ENCODE measurements at regions not wholly inside any gene's neighbourhood (a gene's known extent, or its start where the extent isn't known, plus 50 kb on each side); places are given as distances from the start of the nearest gene placed in this dataset.

DNA sequence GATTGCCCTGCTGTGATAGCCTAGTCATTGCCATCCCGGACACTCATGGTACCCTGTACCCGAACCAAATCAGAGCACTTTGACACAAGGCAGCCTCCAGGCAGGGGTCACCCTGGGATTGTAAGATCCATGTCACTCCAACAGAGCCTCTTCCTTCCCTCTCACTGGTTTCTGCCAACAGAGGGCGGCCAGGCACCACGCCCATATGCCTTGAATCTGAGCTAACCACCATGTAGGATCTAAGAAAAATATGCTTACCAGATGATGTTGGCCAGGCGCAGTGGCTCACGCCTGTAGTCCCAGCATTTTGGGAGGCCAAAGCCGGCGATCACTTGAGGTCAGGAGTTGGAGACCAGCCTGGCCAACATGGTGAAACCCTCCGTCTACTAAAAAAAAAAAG is 389.2 kb upstream of the KLF6 start:
- no peak for TF ChIP-seq EZH2 (IDR thresholded peaks at IDR 0.05; ENCODE audit: low read length, unreplicated experiment)
- TF ChIP-seq, protein P1, sequence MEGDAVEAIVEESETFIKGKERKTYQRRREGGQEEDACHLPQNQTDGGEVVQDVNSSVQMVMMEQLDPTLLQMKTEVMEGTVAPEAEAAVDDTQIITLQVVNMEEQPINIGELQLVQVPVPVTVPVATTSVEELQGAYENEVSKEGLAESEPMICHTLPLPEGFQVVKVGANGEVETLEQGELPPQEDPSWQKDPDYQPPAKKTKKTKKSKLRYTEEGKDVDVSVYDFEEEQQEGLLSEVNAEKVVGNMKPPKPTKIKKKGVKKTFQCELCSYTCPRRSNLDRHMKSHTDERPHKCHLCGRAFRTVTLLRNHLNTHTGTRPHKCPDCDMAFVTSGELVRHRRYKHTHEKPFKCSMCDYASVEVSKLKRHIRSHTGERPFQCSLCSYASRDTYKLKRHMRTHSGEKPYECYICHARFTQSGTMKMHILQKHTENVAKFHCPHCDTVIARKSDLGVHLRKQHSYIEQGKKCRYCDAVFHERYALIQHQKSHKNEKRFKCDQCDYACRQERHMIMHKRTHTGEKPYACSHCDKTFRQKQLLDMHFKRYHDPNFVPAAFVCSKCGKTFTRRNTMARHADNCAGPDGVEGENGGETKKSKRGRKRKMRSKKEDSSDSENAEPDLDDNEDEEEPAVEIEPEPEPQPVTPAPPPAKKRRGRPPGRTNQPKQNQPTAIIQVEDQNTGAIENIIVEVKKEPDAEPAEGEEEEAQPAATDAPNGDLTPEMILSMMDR (conservative IDR thresholded peaks at IDR 0.05; ENCODE audit: low read depth, low read length): peak; percentile 40; the same call in 1 of the 2 replicates
- H3K4me1 ChIP-seq (ENCODE audit: insufficient read depth, low read length): no peaks in the 10 kb centered on the region
- H3K27ac ChIP-seq (ENCODE audit: low read length): no peak overlapping the region
- no peaks in the 10 kb centered on the region for H3K27me3 ChIP-seq (ENCODE audit: low read length)
- no peak overlapping the region for H3K4me3 ChIP-seq (ENCODE audit: low read length)
- BruUV-seq (replicated peaks): no TSS peak
- H3K9ac ChIP-seq (ENCODE audit: low read length): no peak overlapping the region
- no peaks in the 10 kb centered on the region for H3K36me3 ChIP-seq (ENCODE audit: low read depth, low read length)
- H4K20me1 ChIP-seq (ENCODE audit: low read length): no peaks in the 10 kb centered on the region
- ChIA-PET POLR2A (ENCODE audit: unreplicated experiment) (no interaction called here), CTCF (no interaction called here)
- no peaks in the 10 kb centered on the region for H3K9me2 ChIP-seq (replicated peaks; ENCODE audit: low read length)
- no peaks in the 10 kb centered on the region for H3K9me3 ChIP-seq (ENCODE audit: low read length)
- H3K4me2 ChIP-seq (ENCODE audit: low read length): no peak overlapping the region
- H2AFZ ChIP-seq (ENCODE audit: low read length): no peak overlapping the region
- H3F3A ChIP-seq (ENCODE audit: low read length, unreplicated experiment): no peaks in the 10 kb centered on the region
- ATAC-seq: peak; percentile 42; the same call in 1 of the 2 replicates
- intact Hi-C loops (cut with micrococcal nuclease): no loop called here
- H3K79me2 ChIP-seq (ENCODE audit: low read length): no peaks in the 10 kb centered on the region
- peak; percentile 23 for DNase-seq

DNA sequence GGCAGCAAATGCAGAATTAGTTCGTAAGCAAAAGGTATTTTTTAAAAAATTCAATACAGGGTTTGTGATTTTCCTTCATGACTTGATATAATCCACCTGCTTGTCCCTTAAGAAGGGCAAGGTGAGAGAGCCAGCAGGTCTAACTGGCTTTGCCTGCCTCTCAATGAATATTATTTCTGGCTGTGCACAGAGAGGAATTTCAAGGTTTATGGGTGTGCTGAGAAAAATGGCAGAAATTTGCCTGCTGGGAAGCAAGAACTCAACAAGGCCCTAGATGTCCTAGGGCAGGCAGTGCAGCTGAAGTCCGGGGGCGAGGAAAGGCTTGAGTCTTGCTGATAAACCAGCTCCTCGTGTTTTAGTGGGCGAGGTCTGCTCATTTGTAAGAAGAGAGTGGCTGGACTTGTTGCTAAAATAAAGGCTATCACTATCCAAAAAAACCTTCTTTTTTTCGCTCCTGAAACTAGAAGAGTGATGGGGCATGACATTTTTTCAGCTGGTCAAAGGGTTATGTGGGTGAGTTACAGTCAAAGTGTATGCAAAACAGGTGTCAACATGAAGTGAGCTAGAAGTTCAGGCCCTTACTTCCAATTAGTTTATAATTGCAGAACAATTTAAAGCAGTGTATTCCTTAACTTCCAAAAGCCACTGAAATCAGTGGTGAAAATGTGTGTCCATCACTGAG is 385.8 kb upstream of the KLF6 start:
- Histone ChIP-seq H3K4me3 (ENCODE audit: low read length) (no peak overlapping the region), H4K20me1 (ENCODE audit: low read length) (no peaks in the 10 kb centered on the region), H3K4me1 (ENCODE audit: insufficient read depth, low read length) (no peaks in the 10 kb centered on the region), H3K79me2 (ENCODE audit: low read length) (no peaks in the 10 kb centered on the region), H3K36me3 (ENCODE audit: low read depth, low read length) (no peaks in the 10 kb centered on the region), H3K9ac (ENCODE audit: low read length) (no peak overlapping the region), H3K9me3 (ENCODE audit: low read length) (no peaks in the 10 kb centered on the region), H3K27ac (ENCODE audit: low read length) (no peak overlapping the region), H2AFZ (ENCODE audit: low read length) (no peak overlapping the region), H3K9me2 (replicated peaks; ENCODE audit: low read length) (no peaks in the 10 kb centered on the region), H3F3A (ENCODE audit: low read length, unreplicated experiment) (no peaks in the 10 kb centered on the region), H3K4me2 (ENCODE audit: low read length) (no peak overlapping the region), H3K27me3 (ENCODE audit: low read length) (no peaks in the 10 kb centered on the region)
- TF ChIP-seq, protein P1 (conservative IDR thresholded peaks at IDR 0.05; ENCODE audit: low read depth, low read length): no peak
- no peak for TF ChIP-seq EZH2phosphoT487 (IDR thresholded peaks at IDR 0.05; ENCODE audit: borderline replicate concordance, low read length)
- TF ChIP-seq EZH2 (IDR thresholded peaks at IDR 0.05; ENCODE audit: low read length, unreplicated experiment): no peak
- CTCF ChIA-PET: no interaction called here
- DNase-seq (no peak), ATAC-seq (no peak)
- POLR2A ChIA-PET (ENCODE audit: unreplicated experiment): no interaction called here
- no TSS peak for BruUV-seq (replicated peaks)
- intact Hi-C loops (cut with micrococcal nuclease): no loop called here

DNA sequence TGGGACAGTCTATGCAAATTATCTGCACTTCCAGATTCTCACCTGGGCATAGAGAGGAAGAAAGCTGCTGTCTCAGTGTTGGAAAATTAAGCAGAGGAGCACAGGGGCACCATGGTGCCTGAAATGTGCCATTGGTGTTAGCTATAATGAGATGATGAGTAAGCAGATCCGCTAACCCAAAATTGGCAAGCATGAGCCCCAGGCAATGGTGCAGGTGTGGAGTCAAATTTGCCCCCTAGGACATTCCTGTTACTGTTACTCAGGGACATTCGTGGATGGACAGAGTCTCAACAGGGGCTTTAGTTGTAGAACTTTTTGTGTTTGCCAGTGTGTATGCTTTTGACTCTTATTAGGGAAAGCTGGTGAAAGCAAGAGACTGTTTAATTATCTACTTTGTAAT is 385.2 kb upstream of the KLF6 start:
- Histone ChIP-seq H3K4me3 (ENCODE audit: low read length) (no peak overlapping the region), H3K27me3 (ENCODE audit: low read length) (no peaks in the 10 kb centered on the region), H3K9ac (ENCODE audit: low read length) (no peak overlapping the region), H2AFZ (ENCODE audit: low read length) (no peak overlapping the region), H3K79me2 (ENCODE audit: low read length) (no peaks in the 10 kb centered on the region), H3K27ac (ENCODE audit: low read length) (no peak overlapping the region), H3K9me2 (replicated peaks; ENCODE audit: low read length) (no peaks in the 10 kb centered on the region), H3K4me2 (ENCODE audit: low read length) (no peak overlapping the region), H3K4me1 (ENCODE audit: insufficient read depth, low read length) (no peaks in the 10 kb centered on the region), H3K36me3 (ENCODE audit: low read depth, low read length) (no peaks in the 10 kb centered on the region), H3F3A (ENCODE audit: low read length, unreplicated experiment) (no peaks in the 10 kb centered on the region), H4K20me1 (ENCODE audit: low read length) (no peaks in the 10 kb centered on the region), H3K9me3 (ENCODE audit: low read length) (no peaks in the 10 kb centered on the region)
- no peak for TF ChIP-seq EZH2phosphoT487 (IDR thresholded peaks at IDR 0.05; ENCODE audit: borderline replicate concordance, low read length)
- no peak for TF ChIP-seq EZH2 (IDR thresholded peaks at IDR 0.05; ENCODE audit: low read length, unreplicated experiment)
- TF ChIP-seq, protein P1 (conservative IDR thresholded peaks at IDR 0.05; ENCODE audit: low read depth, low read length): no peak
- DNase-seq (no peak), ATAC-seq (no peak)
- ChIA-PET CTCF (no interaction called here), POLR2A (ENCODE audit: unreplicated experiment) (no interaction called here)
- intact Hi-C loops (cut with micrococcal nuclease): no loop called here
- BruUV-seq (replicated peaks): no TSS peak

Data from PC-3 (cell line).